GM10266 (cell line): ENCODE measurements at regions not wholly inside any gene's neighbourhood (a gene's known extent, or its start where the extent isn't known, plus 50 kb on each side); places are given as distances from the start of the nearest gene placed in this dataset.

Experiments
- DNase-seq: peaks from one replicate; pipeline ENCODE4 v3.0.0; 2012; ENCODE audit errors: extremely low spot score
- CTCF ChIP-seq: IDR thresholded peaks from 2 replicates; pipeline ENCODE4 v1.5.1; 2012; ENCODE audit warnings: mild to moderate bottlenecking, low read depth; ENCODE audit not compliant: control insufficient read depth, insufficient read depth; ENCODE audit errors: missing control alignments

GRCh38 chr1:39142401-39143060 lies 62.0 kb upstream of the MACF1 start:
- TF ChIP-seq CTCF = no peak
- no peak for DNase-seq

- no peak for DNase-seq
- TF ChIP-seq CTCF = no peak
Observed at GRCh38 chr1:39144924-39145323, 59.6 kb upstream of the MACF1 start.

DNA sequence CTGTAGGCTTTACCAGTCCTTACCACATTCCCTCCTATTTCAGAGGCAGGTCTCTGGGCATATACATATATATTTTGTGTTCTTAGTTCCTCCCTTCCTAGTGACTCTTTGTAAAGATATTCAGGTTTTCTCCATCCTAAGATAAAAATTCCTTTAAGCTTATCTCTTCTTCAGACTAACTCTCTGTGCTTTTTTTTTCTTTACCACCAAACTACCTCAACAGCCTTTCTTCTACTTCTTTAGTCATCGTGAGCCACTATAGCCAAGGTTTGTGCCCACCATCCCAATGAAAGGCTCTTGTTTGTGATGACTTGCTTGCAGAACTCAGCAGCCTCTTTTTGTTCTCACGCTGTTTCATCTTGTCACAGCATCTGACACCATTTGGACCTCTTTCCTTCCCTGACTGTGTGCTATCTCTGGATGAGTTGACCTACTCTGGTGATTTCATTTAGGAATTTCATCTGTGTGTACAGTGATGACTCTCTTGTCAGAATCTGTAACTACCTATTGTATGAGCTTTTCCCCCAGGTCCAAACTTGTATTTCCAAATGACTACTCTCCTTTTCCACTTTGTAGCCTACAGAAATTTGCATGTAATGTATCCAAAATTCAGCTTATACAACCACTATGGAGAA lies 59.0 kb upstream of the MACF1 start:
- no peak for DNase-seq
- no peak for TF ChIP-seq CTCF

DNA sequence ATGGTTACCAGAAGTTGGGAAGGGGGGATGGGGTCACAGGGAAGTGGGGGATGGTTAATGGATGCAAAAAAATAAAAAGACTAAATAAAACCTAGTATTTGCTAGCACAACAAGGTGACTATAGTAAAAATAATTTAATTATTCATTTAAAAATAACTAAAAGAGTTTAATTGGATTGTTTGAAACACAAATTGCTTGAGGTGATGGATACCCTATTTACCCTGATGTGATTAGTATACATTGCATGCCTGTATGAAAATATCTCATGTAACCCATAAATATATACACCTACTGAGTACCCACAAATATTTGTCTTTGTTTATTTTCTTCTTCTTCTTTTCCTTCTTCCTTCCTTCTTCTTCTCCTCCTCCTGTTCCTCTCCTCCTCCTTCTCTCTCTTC lies 57.8 kb upstream of the MACF1 start:
- no peak for DNase-seq
- TF ChIP-seq CTCF = no peak

GRCh38 chr1:39147099-39148025 lies 57.1 kb upstream of the MACF1 start:
- no peak for TF ChIP-seq CTCF
- no peak for DNase-seq

DNA sequence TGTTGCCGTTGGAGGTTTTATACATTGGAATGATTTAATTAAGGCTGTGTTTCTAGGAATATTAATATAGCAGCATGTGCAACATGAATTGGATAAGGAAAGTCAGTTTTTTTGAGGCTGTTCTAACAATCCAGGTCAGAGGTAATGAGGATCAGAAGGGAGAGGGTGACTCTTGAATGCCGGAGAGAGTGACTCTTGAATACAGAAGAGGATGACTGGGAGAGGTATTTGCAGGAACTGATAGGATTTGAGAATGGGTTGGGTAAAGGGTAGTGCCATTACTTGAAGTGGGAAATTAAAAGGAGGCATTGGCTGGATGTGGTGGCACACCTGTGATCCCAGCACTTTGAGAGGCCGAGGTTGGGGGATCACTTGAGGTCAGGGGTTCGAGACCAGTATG lies 55.6 kb upstream of the MACF1 start:
- DNase-seq = no peak
- no peak for TF ChIP-seq CTCF
